H1 (cell line): ENCODE measurements at regions not wholly inside any gene's neighbourhood (a gene's known extent, or its start where the extent isn't known, plus 50 kb on each side); places are given as distances from the start of the nearest gene placed in this dataset.

ENCODE experiments used
- CTCF ChIA-PET: fragments of 300-600 bp; sonication (Branson Sonifier 250); formaldehyde crosslinking; loops from one replicate; lab custom pipeline; 2021; ENCODE audit not compliant: partially characterized antibody; lab: Charles Lee
- POLR2A ChIA-PET: fragments of 300-600 bp; sonication (Branson Sonifier 250); formaldehyde crosslinking; loops from one replicate; lab custom pipeline; 2021; ENCODE audit warnings: inconsistent platforms; ENCODE audit not compliant: partially characterized antibody; lab: Charles Lee
- DNase-seq, 2 experiments: peaks; one replicate each; pipeline versions ENCODE4 v3.0.0 to v3.0.0-alpha.2; 2010 to 2022; ENCODE audit warnings: low spot score in 2 of 2, low read depth in 1 of 2, mixed read lengths in 1 of 2
- FAIRE-seq: peaks from 2 replicates; lab custom pipeline; 2011; peaks lifted over from hg19 to GRCh38; lab: Jason Lieb, UNC
- H2AFZ ChIP-seq: 2 replicates; pipeline ENCODE4 v1.8.1; 2012; ENCODE audit warnings: low read length, inconsistent platforms
- H2AK5ac ChIP-seq: 2 replicates; pipeline ENCODE4 v1.6.1; 2013; ENCODE audit warnings: low read depth, low read length
- H2BK120ac ChIP-seq: replicated peaks from 2 replicates; pipeline ENCODE3; 2013; ENCODE audit warnings: low read depth, low read length, inconsistent platforms
- H2BK12ac ChIP-seq: 2 replicates; pipeline ENCODE4 v1.6.1; 2013; ENCODE audit warnings: low read depth, low read length
- H2BK15ac ChIP-seq: 2 replicates; pipeline ENCODE4 v1.6.1; 2013; ENCODE audit warnings: low read length
- H2BK20ac ChIP-seq: 2 replicates; pipeline ENCODE4 v1.6.1; 2013; ENCODE audit warnings: low read length
- H2BK5ac ChIP-seq: 2 replicates; pipeline ENCODE4 v1.6.1; 2013; ENCODE audit warnings: low read depth, low read length
- H3K14ac ChIP-seq: 2 replicates; pipeline ENCODE4 v1.6.1; 2013; ENCODE audit warnings: inconsistent platforms; ENCODE audit not compliant: insufficient read length
- H3K18ac ChIP-seq: 2 replicates; pipeline ENCODE4 v1.6.1; 2013; ENCODE audit warnings: low read length; ENCODE audit errors: extremely low read depth
- H3K23ac ChIP-seq: 2 replicates; pipeline ENCODE4 v1.6.1; 2013; ENCODE audit warnings: inconsistent platforms; ENCODE audit not compliant: insufficient read length
- H3K23me2 ChIP-seq: 2 replicates; pipeline ENCODE4 v1.6.1; 2013; ENCODE audit warnings: low read depth, low read length
- H3K27ac ChIP-seq: 2 replicates; pipeline ENCODE4 v1.6.1; 2011; ENCODE audit warnings: low read depth, low read length, inconsistent platforms
- H3K27me3 ChIP-seq, 4 experiments: replicated peaks in 1 of 4; 1 replicate in 1 of 4; 2 replicates in 3 of 4; pipeline versions ENCODE4 v1.6.1 to v1.8.1; 2011 to 2013; ENCODE audit warnings: low read length in 3 of 4, mild to moderate bottlenecking in 3 of 4, inconsistent platforms in 2 of 4, mixed read lengths in 2 of 4, moderate library complexity in 1 of 4; ENCODE audit not compliant: control insufficient read depth in 3 of 4, insufficient read depth in 3 of 4; ENCODE audit errors: extremely low read depth in 1 of 4
- H3K36me3 ChIP-seq, 4 experiments: 2 replicates each; pipeline versions ENCODE4 v1.6.1 to v1.8.1; 2011 to 2013; ENCODE audit warnings: mild to moderate bottlenecking in 4 of 4, low read length in 3 of 4, moderate library complexity in 2 of 4, control low read depth in 1 of 4, inconsistent platforms in 1 of 4; ENCODE audit not compliant: insufficient read depth in 4 of 4, control insufficient read depth in 2 of 4
- H3K4ac ChIP-seq: replicated peaks from 2 replicates; pipeline ENCODE3; 2013; ENCODE audit warnings: low read length, low read depth, mixed read lengths, inconsistent platforms; ENCODE audit not compliant: insufficient read length
- H3K4me1 ChIP-seq, 4 experiments: replicated peaks in 1 of 4; 1 replicate in 1 of 4; 2 replicates in 3 of 4; pipeline versions ENCODE4 v1.6.1 to v1.8.1; 2011 to 2013; ENCODE audit warnings: low read length in 3 of 4, inconsistent platforms in 2 of 4, mixed read lengths in 1 of 4; ENCODE audit not compliant: insufficient read depth in 4 of 4, control insufficient read depth in 3 of 4
- H3K4me2 ChIP-seq, 2 experiments: 2 replicates each; pipeline versions ENCODE4 v1.6.1 to v1.8.1; 2011 to 2013; ENCODE audit warnings: low read depth in 2 of 2, low read length in 2 of 2, control low read depth in 1 of 2, inconsistent platforms in 1 of 2, mild to moderate bottlenecking in 1 of 2; ENCODE audit not compliant: insufficient read depth in 1 of 2
- H3K4me3 ChIP-seq, 4 experiments: fragments of 200-600, 300-600 bp in 1 of 4; sonication (generic), shearing (Covaris generic), sonication (Bioruptor Twin) in 1 of 4; 2 replicates each; pipeline versions ENCODE4 v1.5.1 to v1.8.1; 2011 to 2016; ENCODE audit warnings: low read length in 4 of 4, low read depth in 3 of 4, control low read depth in 2 of 4, inconsistent platforms in 2 of 4, mild to moderate bottlenecking in 2 of 4, mixed read lengths in 1 of 4, moderate library complexity in 1 of 4; ENCODE audit not compliant: insufficient read depth in 2 of 4; ENCODE audit errors: extremely low read depth in 1 of 4
- H3K56ac ChIP-seq: replicated peaks from 2 replicates; pipeline ENCODE3; 2013; ENCODE audit warnings: low read depth, mild to moderate bottlenecking, mixed read lengths, low read length, inconsistent platforms; ENCODE audit not compliant: insufficient read length
- H3K79me1 ChIP-seq: 2 replicates; pipeline ENCODE4 v1.6.1; 2013; ENCODE audit warnings: low read depth, low read length, control low read depth
- H3K79me2 ChIP-seq, 2 experiments: 2 replicates each; pipeline versions ENCODE4 v1.6.1 to v1.8.1; 2012 to 2013; ENCODE audit warnings: low read length in 2 of 2, mild to moderate bottlenecking in 2 of 2, inconsistent platforms in 1 of 2; ENCODE audit not compliant: insufficient read depth in 2 of 2, control insufficient read depth in 1 of 2
- H3K9ac ChIP-seq, 4 experiments: replicated peaks in 1 of 4; 1 replicate in 1 of 4; 2 replicates in 3 of 4; pipeline versions ENCODE4 v1.6.1 to v1.8.1; 2011 to 2013; ENCODE audit warnings: low read depth in 3 of 4, low read length in 3 of 4, control low read depth in 2 of 4, mild to moderate bottlenecking in 2 of 4, moderate library complexity in 2 of 4, inconsistent platforms in 1 of 4; ENCODE audit errors: extremely low read depth in 1 of 4
- H3K9me3 ChIP-seq, 2 experiments: 2 replicates each; pipeline versions ENCODE4 v1.6.1 to v1.8.1; 2012 to 2013; ENCODE audit warnings: mild to moderate bottlenecking in 2 of 2, moderate library complexity in 2 of 2, control low read depth in 1 of 2, inconsistent platforms in 1 of 2, low read depth in 1 of 2, low read length in 1 of 2, mixed read lengths in 1 of 2; ENCODE audit not compliant: insufficient read depth in 2 of 2
- H4K20me1 ChIP-seq, 2 experiments: replicated peaks in 1 of 2; 2 replicates each; pipeline versions ENCODE3 to v1.8.1; 2011 to 2013; ENCODE audit warnings: inconsistent platforms in 2 of 2, low read length in 2 of 2, mild to moderate bottlenecking in 1 of 2; ENCODE audit not compliant: insufficient read depth in 2 of 2, control insufficient read depth in 1 of 2
- H4K5ac ChIP-seq: 2 replicates; pipeline ENCODE4 v1.6.1; 2013; ENCODE audit warnings: low read length, low read depth, mixed read lengths, inconsistent platforms; ENCODE audit not compliant: insufficient read length
- H4K8ac ChIP-seq: 2 replicates; pipeline ENCODE4 v1.8.0; 2013; ENCODE audit warnings: mild to moderate bottlenecking, moderate library complexity, low read length, inconsistent platforms; ENCODE audit not compliant: insufficient read depth; ENCODE audit errors: extremely low read depth
- H4K91ac ChIP-seq: replicated peaks from 2 replicates; pipeline ENCODE3; 2013; ENCODE audit warnings: low read length, mixed read lengths, inconsistent platforms; ENCODE audit not compliant: insufficient read length
- ATF2 ChIP-seq: IDR thresholded peaks from 2 replicates; pipeline ENCODE4 v1.6.1; 2012; ENCODE audit warnings: low read length, inconsistent platforms
- BCL11A ChIP-seq, 2 experiments: IDR thresholded peaks; one replicate each; pipeline ENCODE4 v1.6.1; 2011; ENCODE audit warnings: low read depth in 2 of 2, low read length in 2 of 2, mild to moderate bottlenecking in 2 of 2
- CBX8 ChIP-seq: fragments of 300-800, 300-1000 bp; sonication (generic); IDR thresholded peaks from 2 replicates; pipeline ENCODE4 v1.7.1; 2016; ENCODE audit warnings: low read depth, low read length, borderline replicate concordance
- CREB1 ChIP-seq: IDR thresholded peaks from 2 replicates; pipeline ENCODE4 v1.6.1; 2012; ENCODE audit warnings: inconsistent platforms
- CTBP2 ChIP-seq: IDR thresholded peaks from 2 replicates; pipeline ENCODE4 v1.7.0; 2011; ENCODE audit warnings: borderline replicate concordance, mild to moderate bottlenecking, moderate library complexity, mixed read lengths, low read length; ENCODE audit not compliant: insufficient read depth, insufficient read length
- GTF2F1 ChIP-seq: IDR thresholded peaks from 2 replicates; pipeline ENCODE4 v1.6.1; 2012; ENCODE audit warnings: low read depth, low read length, improper control_type of control experiment, borderline replicate concordance
- KDM1A ChIP-seq: fragments of 200-600, 300-600 bp; sonication (generic); IDR thresholded peaks from 2 replicates; pipeline ENCODE4 v1.7.1; 2016; ENCODE audit warnings: mild to moderate bottlenecking, low read length, borderline replicate concordance
- PHF8 ChIP-seq: fragments of 200-600 bp; sonication (generic); conservative IDR thresholded peaks from 2 replicates; pipeline ENCODE4 v1.7.1; 2012; ENCODE audit warnings: low read depth, mild to moderate bottlenecking, inconsistent platforms, low read length, moderate library complexity
- SIRT6 ChIP-seq: IDR thresholded peaks from one replicate; pipeline ENCODE4 v1.7.1; 2012; ENCODE audit warnings: low read length, inconsistent platforms
- SP1 ChIP-seq: IDR thresholded peaks from 2 replicates; pipeline ENCODE4 v1.6.1; 2011; ENCODE audit warnings: low read depth, low read length
- TAF7 ChIP-seq: optimal IDR thresholded peaks from 2 replicates; pipeline ENCODE3; 2011; ENCODE audit warnings: low read depth, mild to moderate bottlenecking, inconsistent platforms, low read length, moderate library complexity, borderline replicate concordance
- TCF12 ChIP-seq: IDR thresholded peaks from 2 replicates; pipeline ENCODE4 v1.6.1; 2011; ENCODE audit warnings: low read depth, mild to moderate bottlenecking, low read length
- WGBS, 2 experiments: shearing (Covaris generic) in 1 of 2; methylation state at CpG; one replicate each; pipeline versions ENCODE4 v1.1.6 to v1.1.7; 2013 to 2015; ENCODE audit warnings: low lambda C conversion rate in 2 of 2, mixed read lengths in 2 of 2, inconsistent platforms in 1 of 2, low coverage in 1 of 2, missing lambda C conversion rate in 1 of 2; ENCODE audit not compliant: insufficient replicate concordance in 2 of 2, insufficient coverage in 1 of 2, insufficient read length in 1 of 2; ENCODE audit errors: extremely low coverage in 1 of 2, missing lambda C conversion rate in 1 of 2; 5-methylcytosine and 5-hydroxymethylcytosine counted together

DNA sequence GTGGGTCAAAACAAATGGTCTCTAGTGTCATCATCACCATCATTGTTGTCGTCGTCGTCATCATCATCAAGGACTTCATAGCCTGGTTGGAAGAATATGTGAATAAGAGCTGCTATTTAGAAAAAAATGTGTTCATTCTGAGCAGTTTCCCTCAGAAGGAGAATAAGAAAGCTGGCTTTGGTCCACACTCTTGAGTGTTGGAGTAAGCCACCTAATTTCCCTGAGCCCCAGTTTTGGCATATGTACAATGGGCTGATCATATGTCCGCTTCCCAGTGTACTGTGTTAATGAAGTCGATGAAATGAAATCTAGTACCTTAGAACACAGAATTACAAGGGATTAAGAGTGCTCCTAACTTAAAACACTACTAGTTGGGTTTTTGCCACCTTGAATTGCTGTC lies 545.5 kb downstream of the CCDC171 start:
- POLR2A ChIA-PET, result no interaction called here
- CTCF ChIA-PET, result interaction anchor here (0.7 to 1.4 kb wide), 3 partner anchors 19 to 69 kb away, joined by 3 read pairs; no protein-coding TSS in a partner anchor
- TF ChIP-seq KDM1A (no peak), SP1 (no peak), TAF7 (no peak), ATF2 (no peak), CBX8 (no peak), CTBP2 (no peak), TCF12 (no peak), CREB1 (no peak), BCL11A (IDR thresholded peaks at IDR 0.05; ENCODE audit: low read depth in 2 of 2, low read length in 2 of 2) (no peak), SIRT6 (no peak), GTF2F1 (no peak), PHF8 (no peak)

More for the DNA sequence above, 545.5 kb downstream of the CCDC171 start:
- Histone ChIP-seq H2AFZ (no peak overlapping the region), H4K8ac (no peak overlapping the region), H4K5ac (no peak overlapping the region), H3K9ac (peak overlapping the region in 1 of 4 experiments; percentile 44; a peak in 1 of 7 replicates), H2AK5ac (no peak overlapping the region), H3K56ac (no peak overlapping the region), H3K4me2 (no peak overlapping the region), H3K4me3 (no peak overlapping the region), H2BK12ac (no peak overlapping the region), H4K91ac (no peak overlapping the region), H3K36me3 (no peaks in the 10 kb centered on the region), H2BK120ac (no peak overlapping the region), H2BK5ac (no peak overlapping the region), H3K23ac (no peak overlapping the region), H2BK20ac (no peak overlapping the region), H3K27ac (no peak overlapping the region), H3K79me1 (no peaks in the 10 kb centered on the region), H3K18ac (no peak overlapping the region), H2BK15ac (no peak overlapping the region), H3K27me3 (no peaks in the 10 kb centered on the region), H3K9me3 (no peaks in the 10 kb centered on the region), H3K23me2 (no peaks in the 10 kb centered on the region), H3K14ac (no peak overlapping the region), H3K4me1 (no peaks in the 10 kb centered on the region), H3K4ac (no peak overlapping the region), H4K20me1 (no peaks in the 10 kb centered on the region), H3K79me2 (no peaks in the 10 kb centered on the region)
- no peak for FAIRE-seq
- no peak for DNase-seq
- WGBS, 2 experiments, result 95% methylated on average over 5 of the region's 5 CpGs; no CpG with 5 or more reads in 1 of the 2 experiments
